ENCODE measurements at regions not wholly inside any gene's neighbourhood (a gene's known extent, or its start where the extent isn't known, plus 50 kb on each side); places are given as distances from the start of the nearest gene placed in this dataset.
A peak's percentile ranks its signal among the peaks of the same experiment; 100 is the strongest.

DNA sequence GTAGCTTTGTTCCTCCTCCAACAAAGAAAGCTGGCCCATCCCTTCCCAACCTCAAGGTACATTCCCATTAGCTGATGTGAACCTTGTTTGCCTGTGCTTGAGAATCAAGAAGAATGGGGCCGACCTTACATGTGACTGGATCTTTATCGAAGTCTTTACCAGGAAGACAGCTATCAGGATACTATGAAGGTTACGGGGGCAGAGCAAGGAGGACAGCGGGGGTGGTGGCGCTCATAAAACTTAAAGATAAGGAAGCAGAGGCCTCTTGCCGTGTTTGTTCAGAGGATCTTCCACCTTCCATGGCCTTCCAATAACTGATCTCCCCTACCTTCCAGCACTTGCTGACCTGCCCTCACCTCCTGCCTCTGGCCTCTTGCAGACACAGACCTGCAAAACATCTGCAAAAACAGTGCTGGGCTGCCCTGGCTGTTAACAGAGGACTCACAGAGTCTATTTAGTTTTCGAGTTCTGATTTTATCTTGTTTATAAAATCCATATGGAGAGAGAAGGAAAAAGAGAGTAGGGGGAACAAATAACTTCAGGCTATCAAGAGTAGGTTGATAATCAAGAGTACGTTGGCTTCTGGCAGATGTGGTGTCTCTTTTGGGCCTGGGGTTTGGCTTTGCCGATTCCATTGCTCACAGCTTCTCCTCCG is 198.0 kb downstream of the HUNK start:
- no peaks in the 10 kb centered on the region for H3K4me1 ChIP-seq (replicated peaks in 1 of 2)
- H3K27ac ChIP-seq, result no peak overlapping the region
- H3K4me3 ChIP-seq, result no peak overlapping the region
- no peak for ATAC-seq (replicated peaks in 6 of 8)
- WGBS, 10 experiments, result 42 to 100% (median 88%) methylated on average over 1 to 9 of the region's 10 CpGs
- in situ Hi-C loops (cut with MboI; ENCODE audit: low pct_unique_long_range_greater_than_20kb in 2 of 9, low sequenced_read_pairs in 9 of 9, unreplicated experiment in 9 of 9), result no loop called here

DNA sequence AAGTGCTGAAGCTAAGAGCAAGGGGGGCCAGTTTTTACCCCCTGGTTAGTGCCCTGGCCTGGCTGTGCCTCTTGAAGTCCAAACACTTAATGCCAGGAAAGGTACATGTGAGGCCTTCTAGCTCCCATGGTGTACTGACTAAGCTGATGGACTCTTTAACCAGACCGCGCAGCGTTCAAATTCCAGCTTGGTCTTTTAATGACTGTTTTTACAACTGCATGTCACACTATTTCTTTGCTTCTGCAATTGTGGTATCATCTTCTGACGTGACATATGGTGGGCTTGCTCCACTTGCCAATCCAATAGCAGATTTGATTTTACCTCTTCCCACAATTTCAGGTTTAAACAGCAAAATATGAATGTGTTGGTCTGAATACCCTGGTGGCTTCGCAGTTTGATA is 197.3 kb downstream of the HUNK start:
- H3K27ac ChIP-seq, result no peak overlapping the region
- H3K4me3 ChIP-seq, result no peak overlapping the region
- H3K4me1 ChIP-seq (replicated peaks in 1 of 2), result no peaks in the 10 kb centered on the region
- 62 to 100% (median 80%) methylated on average over 2 to 5 of the region's 5 CpGs; no CpG with 5 or more reads in 1 of the 10 experiments for WGBS, 10 experiments
- in situ Hi-C loops (cut with MboI; ENCODE audit: low pct_unique_long_range_greater_than_20kb in 2 of 9, low sequenced_read_pairs in 9 of 9, unreplicated experiment in 9 of 9), result no loop called here
- ATAC-seq (replicated peaks in 6 of 8), result no peak

DNA sequence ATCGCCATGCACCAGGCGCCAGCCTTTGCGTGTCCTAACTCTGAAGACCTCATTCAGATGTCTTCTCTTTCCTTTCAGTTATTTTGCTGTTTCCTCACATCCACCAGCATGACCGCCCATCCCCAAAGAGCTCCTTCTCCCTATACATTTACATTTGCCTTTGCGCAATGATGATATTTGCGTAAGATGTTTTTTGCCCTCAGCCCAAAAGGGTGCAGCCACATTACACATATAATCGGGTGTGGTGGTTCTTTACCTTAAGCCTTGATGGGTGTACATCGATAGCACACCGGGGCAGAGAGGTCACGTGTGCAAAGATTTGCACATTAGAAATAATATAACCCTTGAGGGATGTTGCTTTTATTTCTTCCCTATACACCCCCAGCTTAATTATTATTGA is 192.8 kb downstream of the HUNK start:
- in situ Hi-C loops (cut with MboI; ENCODE audit: low pct_unique_long_range_greater_than_20kb in 2 of 9, low sequenced_read_pairs in 9 of 9, unreplicated experiment in 9 of 9), result no loop called here
- H3K27ac ChIP-seq, result no peak overlapping the region
- ATAC-seq (replicated peaks in 6 of 8), result peak in 2 of 8 experiments; percentile 8 to 23
- no peaks in the 10 kb centered on the region for H3K4me1 ChIP-seq (replicated peaks in 1 of 2)
- no peak overlapping the region for H3K4me3 ChIP-seq
- whole genome bisulfite sequencing, 10 experiments, result 20 to 100% (median 93%) methylated on average over 1 to 10 of the region's 10 CpGs; no CpG with 5 or more reads in 1 of the 10 experiments

DNA sequence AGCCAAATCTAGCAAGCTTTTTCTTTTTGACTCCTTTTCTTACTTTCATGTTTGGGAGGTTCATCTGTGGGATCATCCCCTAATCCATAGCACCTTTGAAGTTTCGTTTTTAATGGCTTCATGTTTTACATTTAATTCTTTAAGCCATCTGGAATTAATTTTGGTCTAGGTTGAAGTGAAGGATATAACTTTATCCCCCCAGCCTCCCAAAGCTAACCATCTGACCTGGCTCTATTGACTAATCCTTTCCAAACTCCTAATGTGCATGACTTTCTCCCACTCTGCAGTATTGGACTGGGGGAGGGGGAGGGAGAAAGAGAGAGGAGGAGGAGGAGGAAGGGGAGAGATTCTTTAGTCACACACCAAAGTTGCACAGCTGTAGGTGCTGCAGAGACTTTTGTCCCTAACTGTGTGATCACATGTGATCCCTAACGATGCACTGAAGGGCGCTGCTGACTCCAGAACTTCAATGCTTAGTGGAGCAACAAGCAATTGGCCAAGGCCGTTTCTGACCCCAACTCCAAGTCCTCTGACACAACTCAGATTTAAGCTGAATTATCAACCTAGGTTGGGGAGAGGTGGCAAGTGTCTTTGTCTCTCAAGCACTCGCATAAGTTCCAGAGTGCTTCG is 191.6 kb downstream of the HUNK start:
- ATAC-seq (replicated peaks in 6 of 8), result peak in 3 of 8 experiments; percentile 14 to 32 (median 17)
- H3K27ac ChIP-seq, result no peak overlapping the region
- 0 to 100% (median 80%) methylated on average over 1 to 5 of the region's 6 CpGs; no CpG with 5 or more reads in 1 of the 10 experiments for whole genome bisulfite sequencing, 10 experiments
- H3K4me3 ChIP-seq, result no peak overlapping the region
- H3K4me1 ChIP-seq (replicated peaks in 1 of 2), result no peaks in the 10 kb centered on the region
- in situ Hi-C loops (cut with MboI; ENCODE audit: low pct_unique_long_range_greater_than_20kb in 2 of 9, low sequenced_read_pairs in 9 of 9, unreplicated experiment in 9 of 9), result no loop called here

DNA sequence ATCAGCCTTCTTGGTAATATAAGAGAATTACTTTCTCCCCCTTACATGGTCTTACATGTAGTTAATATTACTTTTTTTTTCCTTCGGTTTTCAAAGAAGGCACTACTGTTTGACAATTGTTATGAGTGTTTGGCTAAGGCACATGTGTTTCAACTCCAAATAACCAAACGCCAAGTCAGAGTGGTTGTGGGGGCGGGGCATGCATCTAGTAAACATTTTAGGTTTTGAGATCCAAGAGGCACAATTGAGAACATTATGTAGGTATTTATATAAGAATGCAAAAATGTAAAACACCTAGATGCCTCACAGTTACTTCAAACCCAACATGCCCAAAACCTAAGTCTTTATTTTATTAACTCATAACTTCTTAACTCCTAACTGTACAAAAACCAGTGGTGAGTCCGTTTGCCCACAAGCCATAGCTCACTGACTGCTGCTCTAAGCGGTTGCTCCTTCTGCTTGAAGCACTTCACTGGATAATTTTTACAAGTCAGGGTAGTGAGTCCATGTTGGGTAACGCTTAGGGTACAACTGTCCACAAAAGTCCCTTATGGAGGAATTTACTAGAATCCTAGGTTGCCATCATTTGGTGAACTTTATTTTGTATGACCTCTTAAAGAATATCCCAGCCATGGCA is 189.9 kb downstream of the HUNK start:
- ATAC-seq (replicated peaks in 6 of 8), result peak in 1 of 8 experiments; percentile 22
- 0 to 89% (median 80%) methylated on average over 1 to 6 of the region's 6 CpGs; no CpG with 5 or more reads in 1 of the 10 experiments for WGBS, 10 experiments
- H3K27ac ChIP-seq, result no peak overlapping the region
- in situ Hi-C loops (cut with MboI; ENCODE audit: low pct_unique_long_range_greater_than_20kb in 2 of 9, low sequenced_read_pairs in 9 of 9, unreplicated experiment in 9 of 9), result no loop called here
- H3K4me1 ChIP-seq (replicated peaks in 1 of 2), result no peaks in the 10 kb centered on the region
- H3K4me3 ChIP-seq, result no peak overlapping the region

DNA sequence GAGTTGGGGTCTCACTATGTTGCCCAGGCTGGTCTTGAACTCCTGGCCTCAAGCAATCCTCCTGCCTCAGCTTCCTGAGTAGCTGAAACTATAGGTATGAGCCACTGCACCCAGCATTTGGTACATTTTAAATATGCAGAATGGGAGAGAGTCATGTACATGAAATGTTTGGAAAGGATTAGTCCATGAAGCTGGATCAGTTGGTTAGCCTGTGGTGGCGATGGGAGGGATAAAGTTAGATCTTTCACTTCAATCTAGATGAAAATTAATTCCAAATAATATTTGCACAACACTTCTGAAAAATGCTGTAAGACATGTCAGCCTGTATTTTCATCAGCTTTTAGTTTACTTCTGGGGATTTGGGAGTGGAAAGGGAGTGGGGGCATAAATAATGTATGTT is 188.9 kb downstream of the HUNK start:
- peak in 3 of 8 experiments; percentile 21 to 73 (median 23) for ATAC-seq (replicated peaks in 6 of 8)
- Histone ChIP-seq H3K4me3 (no peak overlapping the region), H3K4me1 (replicated peaks in 1 of 2) (no peaks in the 10 kb centered on the region), H3K27ac (no peak overlapping the region)
- WGBS, 10 experiments, result 0 to 100% (median 79%) methylated on average over 1 of the region's 1 CpG; no CpG with 5 or more reads in 2 of the 10 experiments
- in situ Hi-C loops (cut with MboI; ENCODE audit: low pct_unique_long_range_greater_than_20kb in 2 of 9, low sequenced_read_pairs in 9 of 9, unreplicated experiment in 9 of 9), result no loop called here

DNA sequence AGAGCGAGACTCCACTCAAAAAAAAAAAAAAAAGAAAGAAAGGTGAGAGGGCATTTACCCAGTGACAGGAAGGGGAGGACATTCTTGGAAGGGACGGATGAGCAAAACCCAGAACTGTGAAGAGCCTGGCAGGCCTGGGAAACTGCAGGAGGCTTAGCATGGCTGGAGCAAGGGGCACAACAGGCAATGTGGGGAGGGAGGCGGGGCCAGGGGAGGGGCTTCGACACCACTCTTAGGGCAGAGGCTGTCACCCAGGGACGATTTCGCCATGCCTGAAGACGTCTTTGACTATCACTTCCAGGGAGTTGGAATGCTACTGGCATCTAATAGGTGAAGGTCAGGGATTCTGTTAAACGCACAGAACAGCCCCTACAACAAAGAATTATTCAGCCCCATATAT is 184.0 kb downstream of the HUNK start:
- 20 to 100% (median 85%) methylated on average over 1 to 6 of the region's 8 CpGs; no CpG with 5 or more reads in 2 of the 10 experiments for WGBS, 10 experiments
- Histone ChIP-seq H3K27ac (no peak overlapping the region), H3K4me3 (no peak overlapping the region), H3K4me1 (replicated peaks in 1 of 2) (no peaks in the 10 kb centered on the region)
- no peak for ATAC-seq (replicated peaks in 6 of 8)
- in situ Hi-C loops (cut with MboI; ENCODE audit: low pct_unique_long_range_greater_than_20kb in 2 of 9, low sequenced_read_pairs in 9 of 9, unreplicated experiment in 9 of 9), result no loop called here

DNA sequence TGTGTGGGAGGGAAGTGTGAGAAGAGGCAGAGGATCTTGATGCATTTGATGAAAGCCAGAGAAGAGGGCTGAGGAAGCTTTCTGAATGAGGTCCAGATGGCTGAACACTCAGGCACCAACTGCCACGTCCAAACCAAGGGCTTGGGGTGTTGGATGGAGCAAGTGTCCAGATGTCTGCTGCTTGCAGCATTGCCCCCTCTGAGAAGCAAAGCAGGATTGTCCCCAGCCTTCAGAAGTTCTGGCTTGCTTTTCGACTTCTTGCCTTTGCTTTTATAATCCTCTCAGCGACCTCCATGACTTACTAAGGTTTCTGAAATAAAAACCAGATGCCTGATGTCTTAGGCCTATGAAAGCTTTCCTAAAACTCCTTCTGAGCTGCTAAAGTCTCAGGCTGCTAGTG is 182.5 kb downstream of the HUNK start:
- Histone ChIP-seq H3K4me3 (no peak overlapping the region), H3K27ac (no peak overlapping the region), H3K4me1 (replicated peaks in 1 of 2) (no peaks in the 10 kb centered on the region)
- WGBS, 10 experiments, result 10 to 100% (median 92%) methylated on average over 1 to 3 of the region's 3 CpGs; no CpG with 5 or more reads in 6 of the 10 experiments
- ATAC-seq (replicated peaks in 6 of 8), result no peak
- in situ Hi-C loops (cut with MboI; ENCODE audit: low pct_unique_long_range_greater_than_20kb in 2 of 9, low sequenced_read_pairs in 9 of 9, unreplicated experiment in 9 of 9), result no loop called here
